HG03103 (cell line): ENCODE measurements at regions not wholly inside any gene's neighbourhood (a gene's known extent, or its start where the extent isn't known, plus 50 kb on each side); places are given as distances from the start of the nearest gene placed in this dataset.
"Not testable (repeated sequence)": the region's sequence is repeated elsewhere in the genome, so short reads cannot be mapped to it uniquely, and the experiment has no call there.

Source experiments
- ATAC-seq: cut with Tn5 transposase; IDR thresholded peaks from one replicate; pipeline ENCODE4 v1.9.1; 2021; ENCODE audit warnings: low read depth; ENCODE audit not compliant: unreplicated experiment

- no peak for ATAC-seq
Observed at GRCh38 chr1:88462488-88463261, 221.4 kb upstream of the PKN2 start.

DNA sequence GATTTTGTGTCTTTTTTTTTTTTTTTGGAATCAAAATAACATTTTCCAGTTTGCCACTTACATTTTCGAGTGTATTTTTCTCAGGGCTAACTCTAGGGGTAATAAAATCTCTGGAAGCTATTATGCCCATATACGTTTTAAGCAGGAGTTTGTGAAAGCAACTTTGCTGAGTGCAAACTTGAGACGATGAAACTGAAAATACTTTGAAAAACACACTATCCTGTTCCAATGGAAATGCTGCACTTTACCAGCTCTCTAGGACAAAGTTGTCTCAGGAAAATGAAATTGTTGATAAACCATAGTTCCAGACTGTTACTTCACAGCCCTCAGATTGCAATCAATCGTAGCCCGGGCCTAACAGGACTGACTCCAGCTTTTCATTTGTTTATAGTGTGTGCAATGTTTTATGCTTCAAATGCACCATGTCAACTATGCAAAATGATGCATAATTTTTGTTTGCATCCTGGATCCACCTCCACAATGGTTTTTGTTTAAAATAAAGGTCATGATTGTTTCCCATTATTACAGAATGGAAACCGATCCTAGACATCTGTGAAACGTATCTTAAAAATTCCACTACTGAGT, 220.6 kb upstream of the PKN2 start:
- ATAC-seq, result no peak

DNA sequence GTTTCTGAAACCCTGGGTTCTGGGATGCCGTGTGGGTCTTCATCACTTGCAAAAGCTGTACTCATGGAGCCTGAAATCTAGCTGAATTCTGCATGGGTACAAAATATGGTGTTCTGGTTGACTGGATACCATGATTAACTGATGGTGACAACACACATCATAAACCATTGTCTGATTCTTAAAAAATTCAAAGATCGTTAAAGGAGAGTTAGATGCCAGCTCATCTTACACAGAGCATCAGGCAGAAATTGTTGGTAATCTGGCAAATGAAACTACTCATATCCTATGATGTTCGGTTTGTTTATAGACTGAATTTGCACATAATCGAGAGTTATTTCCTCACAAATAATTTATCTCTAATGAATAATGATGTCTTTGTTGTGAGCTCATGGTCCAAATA, 218.1 kb upstream of the PKN2 start:
- ATAC-seq, result no peak

- ATAC-seq, result no peak
Observed at GRCh38 chr1:88466899-88467580, 217.0 kb upstream of the PKN2 start.

DNA sequence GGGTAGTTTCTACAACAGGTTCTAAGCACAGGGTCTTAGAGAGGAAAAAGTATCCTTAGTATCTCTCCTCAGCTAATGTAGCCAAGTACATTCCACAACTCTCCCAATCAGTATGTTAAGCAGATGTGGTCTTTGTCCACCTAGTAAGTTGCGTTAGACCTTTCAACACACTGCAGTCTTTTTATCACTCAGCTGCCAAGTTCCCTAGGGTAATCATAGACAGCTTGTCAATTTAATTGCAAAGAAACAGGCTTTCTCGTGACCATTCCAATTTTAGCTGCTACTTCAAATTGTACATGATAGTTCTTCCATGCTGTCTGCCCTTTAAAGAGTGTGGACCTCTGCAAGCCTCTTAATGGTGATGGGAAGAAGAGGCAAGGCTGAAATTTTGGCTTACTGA, 211.8 kb upstream of the PKN2 start:
- ATAC-seq, result no peak

DNA sequence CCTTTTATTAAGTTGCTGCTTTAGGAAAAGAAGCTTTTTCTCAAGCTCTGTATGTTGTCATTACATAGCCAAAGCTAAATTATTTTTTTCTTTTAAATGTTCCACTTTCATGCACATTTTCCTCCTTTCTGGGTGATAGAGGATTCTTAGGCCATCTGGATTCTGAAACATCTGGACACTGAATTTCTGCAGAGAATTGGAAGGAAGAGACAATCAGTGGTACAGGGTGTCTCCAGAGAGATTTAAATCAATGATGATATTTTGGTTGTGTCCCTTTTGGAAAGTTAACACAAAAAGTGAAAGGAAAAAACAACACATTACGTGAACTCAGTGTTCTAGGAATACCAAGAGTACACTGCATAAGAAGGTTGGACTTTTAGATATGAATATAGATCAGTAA, 211.4 kb upstream of the PKN2 start:
- no peak for ATAC-seq

- ATAC-seq, result no peak
Observed at GRCh38 chr1:88474555-88475304, 209.3 kb upstream of the PKN2 start.

GRCh38 chr1:88484881-88485280, 199.2 kb upstream of the PKN2 start:
- ATAC-seq, result no peak

DNA sequence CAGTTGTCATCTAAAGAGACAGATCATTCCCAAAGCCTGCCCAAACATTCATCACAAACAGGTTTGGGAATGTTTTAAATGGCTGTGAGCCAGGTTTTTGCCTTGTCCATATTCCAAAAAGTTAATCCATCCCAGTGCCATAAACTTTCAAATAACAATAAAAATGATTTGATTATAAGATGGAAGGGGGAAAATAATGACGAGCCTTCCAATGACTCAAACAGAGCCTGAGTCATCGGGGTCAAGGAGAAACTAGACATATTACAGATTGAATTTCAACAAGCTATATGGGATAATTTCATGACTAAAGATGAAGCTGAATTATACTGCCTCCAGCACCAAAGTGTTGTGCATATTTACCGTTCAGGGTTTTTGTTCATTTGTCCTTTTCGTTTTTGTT, 195.8 kb upstream of the PKN2 start:
- ATAC-seq, result no peak

DNA sequence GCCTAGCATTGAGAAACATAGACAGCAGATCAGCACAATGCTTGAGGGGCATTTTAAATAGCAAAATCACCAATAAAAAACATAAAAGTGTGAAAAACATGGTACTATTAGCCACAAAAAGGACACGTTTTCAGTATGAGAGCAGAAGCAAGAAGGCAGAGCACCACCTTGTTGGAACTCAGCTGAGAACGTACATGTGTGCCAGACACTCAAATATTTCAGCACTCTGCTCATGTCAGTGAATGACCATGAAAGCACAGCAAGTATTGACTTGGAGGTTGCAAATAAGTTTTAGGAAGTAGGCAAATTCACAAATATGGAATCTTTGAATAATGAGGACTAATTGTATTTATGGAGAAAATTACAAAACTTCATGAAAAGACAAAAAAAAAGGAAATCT, 193.4 kb upstream of the PKN2 start:
- ATAC-seq, result no peak

DNA sequence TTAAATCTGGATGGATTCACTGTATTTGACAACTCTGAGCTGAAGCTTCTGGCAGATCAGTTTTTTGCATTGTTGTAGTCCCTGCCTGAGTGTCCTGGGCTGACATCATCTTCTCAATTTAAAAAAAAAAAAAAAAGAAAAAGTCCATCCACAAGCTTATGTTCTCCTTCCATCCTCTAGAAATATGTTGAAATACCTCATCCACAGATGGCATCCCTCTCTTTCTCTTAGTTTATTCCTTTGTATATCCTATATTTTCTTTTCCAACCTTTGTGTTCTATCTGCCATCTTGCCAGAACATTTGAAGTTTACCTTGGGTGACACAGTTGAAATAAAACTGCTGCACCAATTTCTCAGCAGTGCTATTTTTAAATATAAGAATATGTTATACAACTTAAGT, 184.4 kb upstream of the PKN2 start:
- ATAC-seq, result no peak

DNA sequence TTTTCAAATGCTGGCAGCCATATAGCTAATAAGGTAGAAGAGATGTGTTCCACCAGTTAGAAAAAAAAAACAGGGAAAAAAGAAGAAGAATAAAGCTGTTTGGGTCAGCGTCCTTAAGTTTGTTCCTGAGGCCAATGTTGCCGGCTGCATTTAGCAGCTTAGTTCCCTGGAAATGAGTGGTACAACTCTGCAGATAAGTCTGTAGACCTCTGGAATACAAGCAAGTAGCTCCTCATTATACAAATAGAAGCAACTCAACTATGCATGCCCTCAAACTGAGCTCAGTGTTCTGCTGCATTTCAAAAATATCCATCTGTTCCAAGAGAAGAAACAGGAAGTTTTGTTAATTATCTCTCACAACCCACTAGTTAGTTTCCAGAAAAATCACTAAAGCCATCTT, 181.2 kb upstream of the PKN2 start:
- no peak for ATAC-seq

DNA sequence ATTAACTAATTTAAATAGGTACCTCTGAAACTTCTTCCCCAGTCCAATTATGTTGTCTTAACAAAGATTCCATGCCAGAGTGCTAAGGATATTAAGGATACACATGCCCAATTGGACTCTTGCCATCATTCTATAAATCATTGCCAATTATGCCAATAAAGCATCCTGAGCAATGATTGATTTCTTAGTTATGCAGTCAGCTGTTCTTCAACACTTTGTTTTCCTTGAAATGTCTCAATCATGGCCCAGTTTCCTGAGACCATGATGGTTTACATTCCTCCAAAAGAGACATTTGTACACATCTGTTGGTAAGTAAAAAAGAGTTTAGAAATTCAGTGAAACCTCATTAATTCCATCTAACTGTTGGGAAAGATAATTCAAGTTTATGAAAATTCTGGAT, 180.4 kb upstream of the PKN2 start:
- no peak for ATAC-seq

GRCh38 chr1:88504601-88505000, 179.5 kb upstream of the PKN2 start:
- ATAC-seq, result no peak

DNA sequence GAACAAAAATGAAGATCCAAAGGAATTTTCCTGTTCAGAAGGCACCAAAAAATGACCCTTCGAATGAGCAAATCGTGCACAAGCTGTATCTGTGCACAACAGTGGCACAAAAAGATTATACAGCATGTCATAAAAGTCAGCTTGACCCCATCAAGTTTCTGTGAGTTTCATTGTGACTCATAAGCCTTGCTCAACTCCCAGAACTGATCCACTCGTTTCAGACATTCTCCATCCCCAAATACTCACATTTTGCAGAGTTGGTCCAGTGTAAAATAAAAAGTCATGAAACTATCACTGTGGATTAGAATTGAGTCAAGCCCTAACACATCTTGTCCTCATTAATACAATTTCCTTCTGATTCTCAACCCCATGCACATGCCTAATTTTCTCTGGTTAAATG, 174.7 kb upstream of the PKN2 start:
- no peak for ATAC-seq

GRCh38 chr1:88514544-88515060, 169.5 kb upstream of the PKN2 start:
- ATAC-seq, result no peak

DNA sequence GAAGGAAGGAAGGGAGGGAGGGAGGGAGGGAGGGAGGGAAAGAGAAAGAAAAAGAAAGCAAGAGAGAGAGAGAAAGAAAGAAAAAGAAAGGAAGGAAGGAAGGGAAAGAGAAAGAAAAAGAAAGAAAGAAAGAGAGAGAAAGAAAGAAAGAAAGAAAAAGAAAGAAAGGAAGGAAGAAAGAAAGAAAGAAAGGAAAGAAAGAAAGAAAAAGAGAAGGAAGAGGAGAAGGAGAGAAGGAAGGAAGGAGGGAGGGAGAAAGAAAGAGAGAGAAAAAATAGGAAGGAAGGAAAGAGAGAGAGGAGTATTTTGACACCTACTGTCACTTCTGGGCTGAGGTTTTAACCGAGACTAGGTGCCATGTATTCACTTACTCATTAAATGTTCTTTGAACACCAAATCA, 166.6 kb upstream of the PKN2 start:
- not testable (repeated sequence) for ATAC-seq

DNA sequence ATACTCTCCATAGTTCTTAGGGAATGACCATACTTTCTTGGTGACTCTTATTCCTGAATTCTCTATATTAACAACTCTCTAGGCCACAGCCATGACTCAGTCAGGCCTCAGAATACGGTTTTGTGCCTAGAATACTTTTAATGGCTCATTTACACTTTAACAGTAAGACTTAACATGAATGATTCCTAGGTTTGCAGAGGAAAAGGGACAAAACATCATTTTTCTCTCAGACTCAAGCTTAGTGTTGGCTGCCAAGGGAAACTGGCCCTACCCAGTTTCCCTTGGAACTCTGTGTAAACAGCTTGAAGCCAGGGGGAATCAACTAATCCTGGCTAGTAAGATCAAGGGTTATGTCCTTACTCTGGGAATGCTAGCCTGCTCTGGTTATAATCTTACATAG, 164.9 kb upstream of the PKN2 start:
- no peak for ATAC-seq

- no peak for ATAC-seq
Observed at GRCh38 chr1:88523854-88524528, 160.1 kb upstream of the PKN2 start.

- no peak for ATAC-seq
Observed at GRCh38 chr1:88526456-88526855, 157.6 kb upstream of the PKN2 start.

DNA sequence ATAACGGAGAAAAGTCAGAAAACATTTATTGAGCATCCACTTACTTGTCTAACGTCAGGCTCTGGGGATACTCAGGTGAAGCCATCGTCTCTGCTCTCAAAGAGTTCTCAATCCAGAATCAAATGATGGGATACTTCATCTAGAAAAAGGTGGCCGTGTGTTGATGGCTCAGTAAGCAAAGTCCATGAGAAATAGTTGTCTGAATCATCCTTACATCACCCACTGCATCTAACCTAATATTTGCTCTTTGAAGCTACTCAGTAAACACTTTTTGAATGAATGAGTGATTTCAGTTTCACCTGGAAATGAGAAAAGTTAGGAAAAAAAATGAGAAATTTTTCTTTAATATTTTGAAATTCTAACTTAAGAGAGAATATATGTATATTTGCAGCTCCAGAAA, 155.3 kb upstream of the PKN2 start:
- ATAC-seq, result no peak
